HEK293 (cell line): ENCODE measurements at regions not wholly inside any gene's neighbourhood (a gene's known extent, or its start where the extent isn't known, plus 50 kb on each side); places are given as distances from the start of the nearest gene placed in this dataset.

Experiments used
- CTCF ChIP-seq: fragments of 450-650 bp; formaldehyde crosslinking; IDR thresholded peaks from 2 replicates; pipeline ENCODE4 v1.5.1; 2016; ENCODE audit warnings: missing biosample characterization, missing genetic modification characterization
- GLI2 ChIP-seq: fragments of 450-650 bp; formaldehyde crosslinking; IDR thresholded peaks from 2 replicates; pipeline ENCODE4; 2017; ENCODE audit warnings: missing biosample characterization, missing genetic modification characterization, low read depth, borderline replicate concordance
- KLF16 ChIP-seq: fragments of 450-650 bp; formaldehyde crosslinking; IDR thresholded peaks from 2 replicates; pipeline ENCODE4 v1.5.1; 2017; ENCODE audit warnings: missing biosample characterization, missing genetic modification characterization
- PBX3 ChIP-seq: sonication (generic); formaldehyde crosslinking; IDR thresholded peaks from 2 replicates; pipeline ENCODE4 v1.8.1; 2022; ENCODE audit warnings: mild to moderate bottlenecking, moderate library complexity, missing genetic modification reagents
- PRDM4 ChIP-seq: fragments of 450-650 bp; formaldehyde crosslinking; IDR thresholded peaks from 2 replicates; pipeline ENCODE4 v1.5.1; 2017; ENCODE audit warnings: missing biosample characterization, missing genetic modification characterization
- REST ChIP-seq: fragments of 450-650 bp; formaldehyde crosslinking; IDR thresholded peaks from 2 replicates; pipeline ENCODE4 v1.5.1; 2016; ENCODE audit warnings: missing biosample characterization, missing genetic modification characterization
- ZBTB8A ChIP-seq: fragments of 450-650 bp; formaldehyde crosslinking; IDR thresholded peaks from 2 replicates; pipeline ENCODE4 v1.5.1; 2016; ENCODE audit warnings: missing biosample characterization, missing genetic modification characterization
- ZNF155 ChIP-seq: fragments of 450-650 bp; formaldehyde crosslinking; IDR thresholded peaks from 2 replicates; pipeline ENCODE4 v1.5.1; 2016; ENCODE audit warnings: missing biosample characterization, missing genetic modification characterization
- ZNF274 ChIP-seq, 2 experiments: fragments of 200-500 bp in 1 of 2; fragments of 450-650 bp in 1 of 2; sonication (Bioruptor generic) in 1 of 2; formaldehyde crosslinking in 1 of 2; IDR thresholded peaks; 2 replicates each; pipeline versions ENCODE4 v1.5.1 to v1.6.1; 2014 to 2016; ENCODE audit warnings: borderline replicate concordance in 1 of 2, inconsistent platforms in 1 of 2, low read length in 1 of 2, missing biosample characterization in 1 of 2, missing genetic modification characterization in 1 of 2
- ZNF324 ChIP-seq: fragments of 450-650 bp; formaldehyde crosslinking; IDR thresholded peaks from 2 replicates; pipeline ENCODE4 v1.5.1; 2016; ENCODE audit warnings: missing biosample characterization, missing genetic modification characterization
- ZNF654 ChIP-seq: fragments of 450-650 bp; formaldehyde crosslinking; IDR thresholded peaks from 2 replicates; pipeline ENCODE4 v1.5.1; 2016; ENCODE audit warnings: low read depth, missing biosample characterization, missing genetic modification characterization
- ZNF768 ChIP-seq: fragments of 450-650 bp; formaldehyde crosslinking; IDR thresholded peaks from 2 replicates; pipeline ENCODE4 v1.5.1; 2018; ENCODE audit warnings: missing biosample characterization, mild to moderate bottlenecking, missing genetic modification characterization

- TF ChIP-seq ZNF155 (no peak), ZNF654 (tag by site-specific recombination) (no peak), KLF16 (tag by site-specific recombination) (no peak), PRDM4 (tag by site-specific recombination) (no peak), PBX3 (CRISPR knock-in tag) (no peak), CTCF (no peak), ZBTB8A (tag by site-specific recombination) (no peak), ZNF274 (IDR thresholded peaks at IDR 0.05; ENCODE audit: low read length) (no peak), ZNF274 (tag by site-specific recombination; IDR thresholded peaks at IDR 0.05; ENCODE audit: borderline replicate concordance) (no peak), GLI2 (tag by site-specific recombination) (no peak), REST (no peak), ZNF768 (no peak), ZNF324 (tag by site-specific recombination) (no peak)
These were observed 64.7 kb downstream of the VCPKMT start for GRCh38 chr14:50051706-50052105.
